SK-N-SH (cell line): ENCODE measurements at regions not wholly inside any gene's neighbourhood (a gene's known extent, or its start where the extent isn't known, plus 50 kb on each side); places are given as distances from the start of the nearest gene placed in this dataset.

ENCODE experiments used
- CTCF ChIP-seq: fragments of 200-600 bp; sonication (generic); IDR thresholded peaks from 2 replicates; pipeline ENCODE4 v1.6.1; 2017; ENCODE audit warnings: antibody characterized with exemption, mild to moderate bottlenecking, moderate library complexity
- EZH2phosphoT487 ChIP-seq: fragments of 200-600 bp; sonication (generic); IDR thresholded peaks from 2 replicates; pipeline ENCODE4 v1.6.1; 2017; ENCODE audit warnings: low read depth, mixed run types, mild to moderate bottlenecking, antibody characterized with exemption, moderate library complexity, borderline replicate concordance
- MXI1 ChIP-seq: IDR thresholded peaks from 2 replicates; pipeline ENCODE4 v1.6.1; 2012; ENCODE audit warnings: mild to moderate bottlenecking, low read depth, low read length, improper control_type of control experiment
- NFIC ChIP-seq: IDR thresholded peaks from 2 replicates; pipeline ENCODE4 v1.4.0; 2012; ENCODE audit warnings: borderline replicate concordance
- RAD21 ChIP-seq: IDR thresholded peaks from 2 replicates; pipeline ENCODE4 v1.6.1; 2012; ENCODE audit warnings: mild to moderate bottlenecking, low read length
- RCOR1 ChIP-seq: fragments of 150-350 bp; IDR thresholded peaks from 2 replicates; pipeline ENCODE4 v1.6.1; 2017; ENCODE audit warnings: antibody characterized with exemption, low read length
- REST ChIP-seq: IDR thresholded peaks from 2 replicates; pipeline ENCODE4 v1.6.1; 2012; ENCODE audit warnings: mild to moderate bottlenecking, low read depth, low read length, moderate library complexity
- RFX5 ChIP-seq: IDR thresholded peaks from 2 replicates; pipeline ENCODE4 v1.6.1; 2012; ENCODE audit warnings: mild to moderate bottlenecking, improper control_type of control experiment, low read length
- TEAD4 ChIP-seq: IDR thresholded peaks from 2 replicates; pipeline ENCODE4 v1.4.0; 2012; ENCODE audit warnings: mild to moderate bottlenecking, borderline replicate concordance; ENCODE audit not compliant: insufficient read depth
- USF1 ChIP-seq: IDR thresholded peaks from 2 replicates; pipeline ENCODE4 v1.4.0; 2012; ENCODE audit warnings: low read depth, borderline replicate concordance
- ZBTB33 ChIP-seq: IDR thresholded peaks from 2 replicates; pipeline ENCODE4 v1.4.0; 2012; ENCODE audit warnings: low read depth, borderline replicate concordance

- TF ChIP-seq EZH2phosphoT487 (no peak), RCOR1 (no peak), USF1 (no peak), RFX5 (no peak), CTCF (no peak), NFIC (no peak), TEAD4 (no peak), ZBTB33 (no peak), MXI1 (no peak), REST (no peak), RAD21 (no peak)
Measured at GRCh38 chr10:106268000-106268399, 896.5 kb downstream of the SORCS1 start.
